Breast epithelium (tissue), 4 donors: ENCODE measurements at regions not wholly inside any gene's neighbourhood (a gene's known extent, or its start where the extent isn't known, plus 50 kb on each side); places are given as distances from the start of the nearest gene placed in this dataset.

Experiments
- DNase-seq, 2 donors: peaks; one replicate each; pipeline ENCODE4 v3.0.0-alpha.2; 2019; ENCODE audit warnings: low spot score in 2 of 2
- H3K27ac ChIP-seq, 2 donors: fragments of 200-600 bp; sonication (generic) in 1 of 2; one replicate each; pipeline ENCODE4 v1.5.1; 2016 to 2019; ENCODE audit warnings: mild to moderate bottlenecking in 1 of 2
- H3K27me3 ChIP-seq, 2 donors: fragments of 200-600 bp; sonication (generic) in 1 of 2; one replicate each; pipeline versions ENCODE4 v1.5.1 to v1.6.0; 2017 to 2019; ENCODE audit warnings: control low read depth in 1 of 2, mild to moderate bottlenecking in 1 of 2
- H3K36me3 ChIP-seq: fragments of 200-600 bp; one replicate; pipeline ENCODE4 v1.5.1; 2019
- H3K4me1 ChIP-seq, 2 donors: fragments of 200-600 bp; sonication (generic); one replicate each; pipeline ENCODE4 v1.5.1; 2016 to 2019; ENCODE audit warnings: control low read depth in 1 of 2
- H3K4me3 ChIP-seq, 3 donors: fragments of 200-600 bp; sonication (generic); 1 replicate in 2 of 3; 2 replicates in 1 of 3; pipeline ENCODE4 v1.5.1; 2016 to 2019; ENCODE audit warnings: mild to moderate bottlenecking in 3 of 3, moderate library complexity in 2 of 3
- H3K9me3 ChIP-seq, 2 donors: fragments of 200-600 bp; sonication (generic) in 1 of 2; one replicate each; pipeline ENCODE4 v1.5.1; 2016 to 2019; ENCODE audit warnings: control low read depth in 1 of 2
- POLR2A ChIP-seq: fragments of 450-650 bp; IDR thresholded peaks from one replicate; pipeline ENCODE4 v1.6.1; 2016; ENCODE audit warnings: antibody characterized with exemption, mild to moderate bottlenecking, moderate library complexity
- POLR2AphosphoS5 ChIP-seq, 3 donors: sonication (generic); formaldehyde crosslinking; IDR thresholded peaks; one replicate each; pipeline ENCODE4 v1.6.1; 2017; ENCODE audit warnings: antibody characterized with exemption in 3 of 3
- intact Hi-C: fragments of 100-400 bp; cut with DNase I; formaldehyde crosslinking; loops from one replicate; pipeline ENCODE4 v1.15.1; 2023; ENCODE audit warnings: low total_unique reads
- TF ChIP-seq, protein P1 (sequence below), 3 donors: fragments of 450-650 bp; IDR thresholded peaks; one replicate each; pipeline ENCODE4 v1.5.1; 2016 to 2017; ENCODE audit warnings: antibody characterized with exemption in 3 of 3, mild to moderate bottlenecking in 3 of 3, moderate library complexity in 3 of 3

DNA sequence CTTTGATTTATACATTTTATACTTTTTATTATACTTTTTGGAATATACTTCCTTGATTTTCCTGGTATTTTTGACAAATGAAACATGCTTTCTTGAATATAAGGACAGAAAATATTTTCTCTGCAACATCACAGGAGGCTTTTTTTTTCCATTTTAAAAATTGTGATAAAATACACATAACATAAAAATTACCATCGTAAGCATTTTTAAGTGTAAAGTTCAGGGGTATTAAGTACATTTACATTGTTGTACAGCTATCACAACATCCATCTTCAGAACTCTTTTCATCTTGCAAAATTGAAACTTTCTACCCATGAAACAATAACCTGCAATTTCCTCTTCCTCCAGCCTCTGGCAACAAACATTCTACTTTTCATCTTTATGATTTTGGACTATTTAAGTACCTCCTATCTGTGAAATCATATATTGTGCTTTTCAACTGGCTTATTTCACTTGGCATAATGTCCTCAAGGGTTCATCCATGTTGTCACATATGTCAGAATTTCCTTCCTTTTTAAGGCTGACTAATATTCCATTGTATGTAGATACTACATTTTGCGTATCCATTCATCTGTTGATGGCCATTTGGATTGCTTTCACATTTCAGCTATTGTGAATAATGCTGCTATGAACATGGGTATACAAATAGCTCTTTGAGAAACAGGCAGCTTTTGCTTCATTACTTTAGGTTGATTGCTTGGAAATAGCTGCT lies 412.6 kb downstream of the RAPGEF2 start:
- TF ChIP-seq, protein P1, sequence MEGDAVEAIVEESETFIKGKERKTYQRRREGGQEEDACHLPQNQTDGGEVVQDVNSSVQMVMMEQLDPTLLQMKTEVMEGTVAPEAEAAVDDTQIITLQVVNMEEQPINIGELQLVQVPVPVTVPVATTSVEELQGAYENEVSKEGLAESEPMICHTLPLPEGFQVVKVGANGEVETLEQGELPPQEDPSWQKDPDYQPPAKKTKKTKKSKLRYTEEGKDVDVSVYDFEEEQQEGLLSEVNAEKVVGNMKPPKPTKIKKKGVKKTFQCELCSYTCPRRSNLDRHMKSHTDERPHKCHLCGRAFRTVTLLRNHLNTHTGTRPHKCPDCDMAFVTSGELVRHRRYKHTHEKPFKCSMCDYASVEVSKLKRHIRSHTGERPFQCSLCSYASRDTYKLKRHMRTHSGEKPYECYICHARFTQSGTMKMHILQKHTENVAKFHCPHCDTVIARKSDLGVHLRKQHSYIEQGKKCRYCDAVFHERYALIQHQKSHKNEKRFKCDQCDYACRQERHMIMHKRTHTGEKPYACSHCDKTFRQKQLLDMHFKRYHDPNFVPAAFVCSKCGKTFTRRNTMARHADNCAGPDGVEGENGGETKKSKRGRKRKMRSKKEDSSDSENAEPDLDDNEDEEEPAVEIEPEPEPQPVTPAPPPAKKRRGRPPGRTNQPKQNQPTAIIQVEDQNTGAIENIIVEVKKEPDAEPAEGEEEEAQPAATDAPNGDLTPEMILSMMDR (IDR thresholded peaks at IDR 0.05), result no peak
- TF ChIP-seq POLR2A (no peak), POLR2AphosphoS5 (IDR thresholded peaks at IDR 0.05) (no peak)
- no peak for DNase-seq
- H3K4me1 ChIP-seq, result no peaks in the 10 kb centered on the region
- intact Hi-C loops, result no loop called here
- H3K4me3 ChIP-seq, result no peak overlapping the region
- H3K27ac ChIP-seq, result no peak overlapping the region
- no peaks in the 10 kb centered on the region for H3K27me3 ChIP-seq
- no peaks in the 10 kb centered on the region for H3K36me3 ChIP-seq
- H3K9me3 ChIP-seq, result no peaks in the 10 kb centered on the region

DNA sequence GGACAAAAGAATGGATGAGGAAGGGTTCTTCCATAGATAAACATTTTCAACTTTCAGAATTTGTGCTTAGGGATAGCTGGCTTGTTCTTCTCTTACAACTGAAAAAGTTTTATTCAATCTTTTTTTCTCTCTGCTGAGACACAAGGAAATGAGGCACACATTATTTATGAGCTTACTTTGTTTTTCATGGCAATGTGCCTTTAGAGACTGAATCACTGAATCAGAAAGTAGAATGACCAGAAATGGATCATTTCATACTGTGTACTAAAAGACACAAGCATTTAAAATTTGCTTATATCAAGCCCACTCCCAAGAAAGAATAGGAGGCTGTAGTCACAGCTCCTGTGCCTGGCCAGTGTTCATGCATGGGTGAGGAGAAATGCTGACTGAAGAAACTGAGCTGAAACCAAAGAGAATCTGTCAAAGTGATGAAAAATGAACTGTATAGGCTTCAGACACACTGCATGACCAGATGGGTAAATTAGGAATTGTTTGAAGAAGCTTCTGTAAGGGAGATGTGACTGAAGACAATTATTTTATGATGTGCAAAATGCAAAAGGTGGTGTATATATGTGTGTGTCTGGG lies 413.8 kb downstream of the RAPGEF2 start:
- Histone ChIP-seq H3K4me1 (no peaks in the 10 kb centered on the region), H3K36me3 (no peaks in the 10 kb centered on the region)
- intact Hi-C loops, result no loop called here

DNA sequence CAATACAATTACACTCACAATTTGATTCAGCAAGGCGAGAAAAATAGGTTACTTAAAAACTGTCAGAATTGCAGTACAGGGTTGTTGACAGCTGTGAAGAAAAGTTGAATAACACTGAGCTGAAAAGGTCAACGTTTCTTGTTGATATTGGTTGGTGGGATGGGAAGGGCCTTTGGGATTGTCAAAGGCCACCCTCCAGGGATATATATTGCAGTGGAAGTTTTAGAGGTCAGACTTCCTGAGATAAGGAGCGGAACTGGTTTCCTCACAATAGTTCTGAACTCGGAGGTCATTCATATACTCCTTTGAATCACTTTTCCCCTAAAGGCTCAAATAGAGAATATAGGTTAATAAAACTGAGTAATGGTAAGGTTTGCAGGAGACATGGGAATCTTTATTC lies 417.2 kb downstream of the RAPGEF2 start:
- H3K4me3 ChIP-seq, result no peak overlapping the region
- no peaks in the 10 kb centered on the region for H3K9me3 ChIP-seq
- H3K27ac ChIP-seq, result no peak overlapping the region
- no peaks in the 10 kb centered on the region for H3K36me3 ChIP-seq
- intact Hi-C loops, result no loop called here
- no peak for DNase-seq
- no peaks in the 10 kb centered on the region for H3K4me1 ChIP-seq
- TF ChIP-seq, protein P1 (IDR thresholded peaks at IDR 0.05), result no peak
- TF ChIP-seq POLR2A, result no peak
- H3K27me3 ChIP-seq, result no peaks in the 10 kb centered on the region

More for the DNA sequence above, 413.8 kb downstream of the RAPGEF2 start:
- Histone ChIP-seq H3K27ac (no peak overlapping the region), H3K4me3 (no peak overlapping the region), H3K27me3 (no peaks in the 10 kb centered on the region), H3K9me3 (no peaks in the 10 kb centered on the region)
- DNase-seq, result no peak
- TF ChIP-seq, protein P1 (IDR thresholded peaks at IDR 0.05), result no peak
- TF ChIP-seq POLR2AphosphoS5 (IDR thresholded peaks at IDR 0.05), result no peak
- TF ChIP-seq POLR2A, result no peak

DNA sequence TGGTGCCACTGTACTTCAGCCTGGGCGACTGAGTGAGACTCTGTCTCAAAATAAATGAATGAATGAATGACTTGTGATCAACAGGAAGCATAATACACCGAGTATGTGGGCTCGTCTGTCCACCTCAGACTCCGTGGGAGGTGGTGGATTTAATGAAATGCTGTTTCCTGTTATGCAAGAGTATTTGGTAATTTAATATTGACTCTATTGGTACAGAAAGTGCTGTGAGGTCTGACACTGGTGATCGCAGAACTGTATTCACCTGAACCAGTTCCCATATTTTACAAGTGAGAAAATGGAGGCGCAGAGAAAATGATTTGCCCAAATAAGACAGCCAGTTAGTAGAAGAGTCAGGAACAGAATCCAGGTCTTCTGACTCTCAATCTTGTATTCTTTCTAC lies 423.3 kb downstream of the RAPGEF2 start:
- no peak overlapping the region for H3K27ac ChIP-seq
- H3K9me3 ChIP-seq, result no peaks in the 10 kb centered on the region
- no peak for DNase-seq
- TF ChIP-seq POLR2AphosphoS5 (IDR thresholded peaks at IDR 0.05) (no peak), POLR2A (no peak)
- TF ChIP-seq, protein P1 (IDR thresholded peaks at IDR 0.05), result no peak
- H3K36me3 ChIP-seq, result no peaks in the 10 kb centered on the region
- intact Hi-C loops, result no loop called here
- H3K27me3 ChIP-seq, result no peaks in the 10 kb centered on the region
- H3K4me3 ChIP-seq, result no peak overlapping the region
- H3K4me1 ChIP-seq, result no peaks in the 10 kb centered on the region

DNA sequence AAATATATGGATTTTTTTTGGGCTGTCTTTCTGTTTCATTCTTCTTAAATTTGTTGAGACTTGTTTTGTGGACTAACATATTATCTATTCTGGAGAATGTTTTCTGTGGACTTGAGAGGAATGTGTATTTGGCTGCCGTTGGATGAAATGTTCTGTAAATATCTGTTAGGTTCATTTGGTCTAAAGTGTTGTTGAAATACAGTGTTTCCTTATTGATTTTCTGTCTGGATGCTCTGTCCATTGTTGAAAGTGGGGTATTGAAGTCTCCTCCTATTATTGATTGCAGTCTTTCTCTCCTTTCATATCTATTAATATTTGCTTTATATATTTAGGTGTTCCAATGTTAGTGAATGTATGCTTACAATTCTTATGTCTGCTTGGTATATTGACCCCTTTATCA lies 431.8 kb downstream of the RAPGEF2 start:
- H3K27me3 ChIP-seq, result no peaks in the 10 kb centered on the region
- peaks cover 0 to 10% of the 10 kb centered on the region in 2 donors for H3K9me3 ChIP-seq
- TF ChIP-seq, protein P1 (IDR thresholded peaks at IDR 0.05), result no peak
- TF ChIP-seq POLR2AphosphoS5 (IDR thresholded peaks at IDR 0.05), result no peak
- TF ChIP-seq POLR2A, result no peak
- H3K4me3 ChIP-seq, result no peak overlapping the region
- no peak overlapping the region for H3K27ac ChIP-seq
- DNase-seq, result no peak
- no peaks in the 10 kb centered on the region for H3K4me1 ChIP-seq
- H3K36me3 ChIP-seq, result no peaks in the 10 kb centered on the region
- intact Hi-C loops, result loop anchor here (5.0 kb wide), 1 partner anchor 303 kb away; no protein-coding TSS in a partner anchor
